Vagina (tissue), 2 donors: ENCODE measurements at regions not wholly inside any gene's neighbourhood (a gene's known extent, or its start where the extent isn't known, plus 50 kb on each side); places are given as distances from the start of the nearest gene placed in this dataset.

ENCODE experiments used
- CTCF ChIP-seq, 3 experiments: fragments of 450-650 bp in 2 of 3; fragments of 200-600 bp in 1 of 3; sonication (generic) in 1 of 3; IDR thresholded peaks; one replicate each; pipeline ENCODE4 v1.5.1; 2017 to 2019; ENCODE audit warnings: antibody characterized with exemption in 3 of 3, mild to moderate bottlenecking in 2 of 3, moderate library complexity in 2 of 3
- POLR2A ChIP-seq, 2 donors: fragments of 450-650 bp; IDR thresholded peaks; one replicate each; pipeline ENCODE4 v1.6.1; 2017; ENCODE audit warnings: antibody characterized with exemption in 2 of 2, mild to moderate bottlenecking in 2 of 2, moderate library complexity in 2 of 2
- POLR2AphosphoS5 ChIP-seq, 2 donors: sonication (generic); formaldehyde crosslinking; IDR thresholded peaks; one replicate each; pipeline ENCODE4 v1.9.0; 2017; ENCODE audit warnings: antibody characterized with exemption in 2 of 2, mild to moderate bottlenecking in 2 of 2, low read depth in 1 of 2; ENCODE audit not compliant: insufficient read depth in 1 of 2

- no peak for TF ChIP-seq CTCF (IDR thresholded peaks at IDR 0.05)
- no peak for TF ChIP-seq POLR2A (IDR thresholded peaks at IDR 0.05)
- TF ChIP-seq POLR2AphosphoS5 (IDR thresholded peaks at IDR 0.05; ENCODE audit: insufficient read depth in 1 of 2, low read depth in 1 of 2), result no peak
These were observed 1149.0 kb upstream of the USP15 start for GRCh38 chr12:61111218-61111617.
